ENCODE measurements at regions not wholly inside any gene's neighbourhood (a gene's known extent, or its start where the extent isn't known, plus 50 kb on each side); places are given as distances from the start of the nearest gene placed in this dataset.

DNA sequence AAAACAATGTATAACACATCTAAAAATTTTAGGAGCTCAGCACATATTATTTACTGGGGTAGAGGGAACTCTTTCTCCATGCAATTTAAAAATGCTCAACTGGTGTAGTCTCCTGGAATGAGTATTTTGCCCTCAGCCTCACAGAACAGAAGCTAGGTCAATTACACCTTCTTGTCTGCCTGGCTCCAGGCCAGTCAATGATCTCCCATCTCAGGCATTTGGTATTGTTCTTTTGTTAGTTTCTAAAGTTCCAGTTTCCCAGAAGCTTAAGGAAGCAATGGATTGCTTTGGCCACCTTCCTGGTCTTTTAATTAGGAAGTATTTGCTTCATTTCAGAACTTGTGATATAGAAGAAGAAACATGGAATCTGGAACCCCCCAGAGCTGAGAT is 360.3 kb upstream of the ASIC2 start:
- no peak for DNase-seq

DNA sequence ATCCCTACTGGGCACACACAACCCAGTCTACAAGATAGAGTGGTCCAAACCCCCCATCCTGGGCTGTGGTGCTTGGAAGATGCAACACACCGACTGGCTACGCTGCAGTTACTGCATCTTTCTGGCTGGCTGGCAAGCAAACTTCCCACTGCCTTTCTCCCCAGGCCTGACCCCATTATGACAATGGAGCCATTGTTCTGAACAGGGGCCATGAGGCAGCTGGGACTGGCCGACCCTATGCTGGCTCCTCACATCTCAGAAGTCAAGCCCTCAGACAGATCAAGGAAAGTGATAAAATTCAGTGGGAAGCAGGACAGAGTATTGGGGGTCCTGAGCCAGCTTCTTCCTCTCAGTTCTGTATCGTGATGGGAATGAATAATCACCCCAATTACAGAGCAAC is 364.1 kb upstream of the ASIC2 start:
- no peak for DNase-seq

DNA sequence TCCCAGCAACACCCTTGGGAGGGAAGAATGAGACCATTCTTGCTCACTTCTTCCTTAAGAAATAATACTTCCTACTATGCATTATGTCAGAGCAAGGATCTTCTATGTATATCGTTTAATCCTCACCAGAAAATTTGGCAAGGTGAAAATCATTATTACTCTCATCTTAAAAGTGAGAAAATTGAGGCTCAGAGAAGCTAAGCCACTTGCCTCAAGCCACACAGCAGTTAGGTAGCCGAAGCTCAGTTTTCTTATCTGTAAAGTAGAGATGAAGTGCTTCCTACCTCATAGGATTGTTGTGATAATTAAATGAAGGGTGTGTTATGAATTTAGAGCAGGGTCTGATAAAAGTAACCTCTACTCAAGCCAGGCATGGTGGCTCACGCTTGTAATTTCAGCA is 368.9 kb upstream of the ASIC2 start:
- DNase-seq: no peak

DNA sequence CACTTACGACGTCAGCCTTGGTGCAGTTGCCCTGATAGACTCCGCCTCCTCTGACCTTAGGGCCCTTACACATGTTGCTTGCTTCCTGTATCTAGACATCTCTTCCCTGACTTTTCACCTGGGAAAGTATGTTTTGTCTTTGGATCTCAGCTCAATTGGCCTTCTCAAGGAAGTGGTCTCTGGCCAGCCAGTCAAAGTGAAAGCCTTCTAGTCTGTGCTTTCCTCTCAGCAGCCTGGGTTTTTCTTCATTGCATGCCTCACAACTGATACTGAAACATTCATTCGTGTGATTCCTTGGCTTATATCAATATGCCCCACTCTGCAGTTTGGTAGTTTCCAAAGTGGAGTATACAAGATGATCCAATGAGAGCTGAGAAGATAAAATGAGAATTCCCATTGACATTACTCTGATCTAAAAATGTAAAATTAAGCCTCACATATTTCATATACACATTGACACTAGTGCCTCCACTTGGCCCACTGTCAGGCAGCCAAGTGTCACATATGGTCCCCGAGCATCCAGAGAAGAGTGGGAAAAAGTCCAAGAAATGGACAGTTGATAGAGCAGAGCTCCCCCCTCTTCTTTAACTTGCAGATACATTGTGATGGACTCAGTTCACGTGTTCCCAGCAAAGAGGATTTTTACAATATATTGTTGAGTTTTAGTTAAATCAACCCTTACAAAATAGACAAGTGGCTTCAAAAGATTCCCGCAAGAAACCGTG is 371.2 kb upstream of the ASIC2 start:
- no peak for DNase-seq

DNA sequence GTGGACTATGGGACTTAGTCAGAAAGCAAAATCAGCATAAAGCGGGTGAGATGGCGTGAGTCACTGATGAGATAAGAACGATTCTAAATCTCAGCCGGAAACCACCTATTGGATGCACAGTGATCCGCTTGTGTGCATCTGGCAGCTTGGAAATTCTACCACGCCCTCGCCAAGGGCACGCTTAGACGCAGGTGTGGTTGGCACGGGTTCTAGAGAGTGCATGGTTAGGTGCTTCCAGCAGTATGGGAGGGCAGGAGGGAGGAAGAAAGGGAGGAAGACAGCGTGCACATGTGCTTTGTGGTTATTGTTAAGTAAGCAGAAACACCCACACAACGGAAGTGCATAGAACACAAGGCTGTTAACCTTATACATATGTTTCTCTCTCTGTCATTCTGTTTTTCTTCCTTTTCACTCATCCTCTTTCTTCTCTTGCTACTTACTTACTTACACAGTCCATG is 374.0 kb upstream of the ASIC2 start:
- DNase-seq: no peak

DNA sequence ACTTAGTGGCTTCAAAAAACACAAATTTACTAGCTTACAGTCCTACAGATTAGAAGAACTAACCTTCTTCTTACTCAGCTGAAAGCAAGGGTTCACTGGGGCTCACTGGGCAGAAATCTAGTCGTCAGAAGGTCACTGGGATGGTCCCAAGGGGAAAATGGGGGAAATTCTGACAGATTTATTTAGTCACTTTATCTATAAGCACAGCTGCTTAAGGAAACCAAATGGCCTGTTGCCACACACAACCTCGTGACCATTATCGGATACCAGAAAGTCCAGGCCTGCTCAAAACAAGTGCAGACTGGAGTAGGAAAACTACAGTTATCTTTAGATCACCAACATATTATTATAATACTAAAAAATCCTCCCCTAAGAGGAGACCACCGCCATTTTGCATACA is 374.6 kb upstream of the ASIC2 start:
- no peak for DNase-seq

DNA sequence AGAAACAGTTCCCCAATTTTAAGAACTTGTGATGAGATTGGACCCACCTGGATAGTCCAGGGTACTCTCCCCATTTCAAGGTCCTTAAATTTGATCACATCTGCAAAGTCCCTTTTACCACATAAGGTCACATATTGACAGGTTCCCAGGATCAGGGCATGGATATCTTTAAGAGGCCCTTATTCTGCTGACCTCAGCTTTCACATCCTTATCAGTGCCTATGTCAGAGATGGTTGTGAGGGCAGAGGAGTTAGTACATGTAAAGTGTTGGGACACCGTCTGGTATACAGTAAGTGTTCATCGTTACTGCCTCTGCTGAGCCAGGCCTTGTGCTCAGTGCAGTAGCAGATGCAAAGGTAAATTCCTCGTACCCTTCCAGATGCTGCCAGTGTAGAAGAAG is 375.4 kb upstream of the ASIC2 start:
- DNase-seq: no peak

DNA sequence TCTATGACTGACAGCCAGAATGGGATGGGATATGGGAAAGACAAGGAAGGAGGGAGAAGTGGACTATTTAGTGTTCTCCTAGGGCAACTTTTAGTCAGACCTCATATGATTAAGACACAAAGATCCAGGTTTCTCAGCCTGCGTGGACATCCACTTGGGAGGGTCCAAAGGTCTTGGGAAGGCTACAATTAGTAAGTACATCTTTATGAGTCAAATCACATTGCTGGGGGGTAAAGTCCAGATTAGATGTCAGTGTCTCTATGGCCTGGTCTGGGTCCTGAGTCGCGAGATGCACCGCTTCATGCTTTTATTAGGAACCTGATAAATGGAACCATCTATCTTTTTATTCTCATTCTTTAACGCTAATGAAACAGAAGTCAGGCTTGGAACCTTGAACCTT is 378.4 kb upstream of the ASIC2 start:
- no peak for DNase-seq

DNA sequence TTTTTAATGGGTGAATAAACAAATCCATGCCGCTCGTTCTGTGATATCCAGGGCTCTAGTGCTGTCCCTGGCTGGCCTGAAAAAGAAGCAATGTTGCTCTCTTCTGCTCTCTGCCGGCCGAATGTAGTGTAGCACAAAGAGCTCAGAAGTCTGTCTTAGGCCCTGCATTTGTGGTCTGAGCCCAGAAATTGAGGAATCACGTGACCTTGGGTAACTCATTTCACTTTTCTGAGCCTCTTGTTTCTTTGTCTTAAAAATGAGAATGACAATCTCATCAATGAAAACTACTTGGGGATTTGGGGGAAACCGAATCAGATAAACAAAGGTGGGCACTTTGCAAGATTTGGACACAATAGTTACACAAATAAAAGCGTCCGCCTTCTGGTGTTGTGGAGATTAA is 381.6 kb upstream of the ASIC2 start:
- DNase-seq: no peak

DNA sequence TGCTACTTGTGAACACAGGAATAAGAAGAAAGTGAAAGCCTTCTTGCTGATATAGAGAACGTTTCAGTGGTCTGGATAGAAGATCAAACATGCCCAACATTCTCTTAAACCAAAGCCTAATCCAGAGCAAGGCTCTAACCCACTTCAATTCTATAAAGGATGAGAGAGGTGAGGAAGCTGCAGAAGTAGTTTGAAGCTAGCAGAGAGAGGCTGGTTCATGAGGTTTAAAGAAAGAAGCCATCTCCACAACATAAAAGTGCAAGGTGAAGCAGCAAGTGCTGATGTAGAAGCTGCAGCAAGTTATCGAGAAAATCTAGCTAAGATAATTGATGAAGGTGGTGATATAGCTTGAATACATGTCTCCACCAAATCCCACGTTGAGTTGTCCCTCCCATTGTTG is 383.3 kb upstream of the ASIC2 start:
- no peak for DNase-seq

DNA sequence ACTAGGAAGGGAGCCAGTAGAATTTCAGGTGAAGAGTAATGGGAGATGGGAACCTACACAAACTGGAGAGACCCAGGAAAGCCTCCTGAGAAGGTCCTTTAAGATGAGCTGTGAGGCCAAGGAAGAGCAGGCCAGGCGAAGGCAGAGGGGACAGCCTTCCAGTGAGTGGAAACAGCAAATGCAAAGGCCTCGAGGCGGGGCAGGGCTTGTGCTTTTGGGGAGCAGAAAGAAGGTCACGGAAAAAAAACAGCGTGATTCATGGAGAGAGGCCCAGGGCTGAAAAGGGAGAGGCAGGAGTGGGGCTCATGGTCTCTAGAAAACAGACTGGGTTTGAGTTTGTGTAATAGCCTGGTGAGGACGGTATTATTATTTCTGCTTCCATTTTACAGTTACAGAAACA is 386.5 kb upstream of the ASIC2 start:
- no peak for DNase-seq

DNA sequence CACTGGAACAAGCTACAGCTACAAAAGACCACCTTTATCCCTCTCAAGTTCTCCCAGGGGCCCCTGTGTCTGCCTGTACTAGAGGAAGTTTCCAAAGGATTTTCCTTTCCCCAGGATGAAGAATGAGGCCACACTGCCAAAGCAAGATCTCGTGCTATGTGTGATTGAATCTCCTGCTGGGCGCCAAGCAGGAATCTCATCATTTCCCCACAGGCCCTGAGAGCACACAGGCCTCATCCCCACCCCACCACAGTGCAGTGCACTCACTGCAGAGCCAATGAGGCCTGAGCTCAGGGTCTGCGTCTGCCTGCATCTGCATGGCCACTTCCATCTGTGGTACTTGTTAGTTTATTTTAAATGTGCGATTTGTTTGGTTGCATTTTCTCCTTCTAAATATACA is 387.4 kb upstream of the ASIC2 start:
- DNase-seq: no peak

DNA sequence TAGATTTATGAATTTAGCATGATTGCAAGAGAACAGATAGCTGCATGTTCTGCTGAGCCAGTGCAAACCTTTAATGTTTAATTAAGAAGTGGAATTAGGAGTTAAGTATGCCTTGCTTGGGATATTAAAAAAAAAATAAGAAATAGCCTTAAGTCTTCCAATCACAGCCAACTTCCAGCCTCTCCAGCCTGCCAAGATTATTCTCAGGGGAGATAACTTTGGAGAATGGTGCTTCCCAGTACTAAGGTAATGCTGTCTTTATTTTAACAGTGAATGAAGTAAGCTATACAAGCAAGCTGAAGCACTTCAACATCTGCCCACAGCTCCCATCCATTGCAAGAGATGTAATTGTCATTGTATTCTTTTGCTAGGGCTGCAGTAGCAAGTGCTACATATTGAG is 389.5 kb upstream of the ASIC2 start:
- DNase-seq: no peak

DNA sequence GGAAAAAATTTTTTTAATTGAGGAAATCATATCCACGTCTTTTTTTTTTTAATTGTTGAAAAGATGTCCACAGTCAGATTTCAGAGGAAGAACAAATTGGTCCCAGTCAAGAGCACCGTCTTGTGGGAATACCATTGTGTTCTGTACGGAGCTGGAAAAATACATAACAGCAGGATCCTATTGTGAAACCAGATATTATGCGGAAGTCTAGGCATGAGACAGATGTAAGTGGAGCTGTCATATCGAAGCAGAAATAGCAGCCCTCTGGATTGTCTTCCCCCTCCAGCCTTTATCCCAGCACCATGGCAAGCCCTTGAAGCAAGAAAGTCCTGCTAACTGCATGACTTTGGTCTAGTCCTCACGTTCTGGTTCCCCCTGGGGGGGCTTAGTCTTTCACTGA is 391.6 kb upstream of the ASIC2 start:
- DNase-seq: no peak

DNA sequence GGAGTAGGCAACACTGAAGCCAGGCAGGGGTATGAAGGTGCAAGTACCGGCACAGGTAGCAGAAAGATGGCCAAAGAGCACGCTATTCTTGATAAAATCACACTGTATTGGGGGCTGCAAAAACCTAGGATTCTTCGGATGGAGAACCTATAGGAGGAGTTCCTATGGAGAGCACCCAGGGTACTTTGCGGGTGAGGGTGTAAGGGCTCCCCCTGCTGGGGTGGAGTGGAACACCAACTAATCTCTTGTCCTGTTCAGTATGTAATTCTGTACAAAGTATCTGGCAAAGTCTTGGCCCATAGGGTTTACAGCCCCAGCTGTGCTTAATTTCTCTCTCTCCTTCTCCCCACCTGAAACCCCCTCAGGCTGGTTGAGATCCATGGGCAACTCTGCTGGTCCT is 393.1 kb upstream of the ASIC2 start:
- DNase-seq: no peak

DNA sequence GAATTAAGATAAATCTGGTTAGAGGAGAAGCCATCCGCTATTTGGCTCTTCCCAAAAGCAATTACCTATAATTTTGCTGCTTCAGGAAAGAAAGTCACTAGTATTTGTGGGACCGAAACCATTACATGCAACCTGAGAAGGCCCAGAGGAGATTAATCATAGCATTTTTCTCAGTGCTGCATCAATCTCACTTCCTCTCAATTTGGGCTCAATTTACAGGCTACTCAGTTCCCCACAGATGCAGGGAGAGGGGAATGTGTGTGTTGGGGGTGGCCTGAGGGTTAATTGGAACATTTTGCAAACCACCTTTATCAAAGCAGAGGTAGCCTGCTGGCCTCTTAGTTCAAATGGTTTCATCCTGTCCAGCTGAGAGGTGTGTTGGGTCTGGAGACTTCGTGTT is 394.7 kb upstream of the ASIC2 start:
- no peak for DNase-seq

DNA sequence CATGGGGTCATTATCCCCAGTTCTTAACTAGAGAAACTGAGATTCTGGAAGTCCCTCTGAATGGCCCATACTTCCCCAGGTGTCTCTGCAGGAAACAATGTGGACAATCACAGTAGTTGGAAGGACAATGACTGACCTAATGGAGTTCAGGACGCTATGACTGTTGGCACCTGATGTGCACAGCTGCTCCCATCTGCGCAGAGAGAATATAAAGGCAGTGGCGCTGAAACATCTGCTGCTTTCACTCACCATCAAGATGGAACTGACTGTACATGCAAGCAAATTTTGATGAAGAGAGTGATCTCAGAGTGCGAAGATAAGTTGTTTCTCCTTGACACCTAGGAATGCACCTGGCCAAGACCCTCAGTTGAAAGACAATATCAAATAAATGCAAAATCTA is 395.7 kb upstream of the ASIC2 start:
- no peak for DNase-seq

DNA sequence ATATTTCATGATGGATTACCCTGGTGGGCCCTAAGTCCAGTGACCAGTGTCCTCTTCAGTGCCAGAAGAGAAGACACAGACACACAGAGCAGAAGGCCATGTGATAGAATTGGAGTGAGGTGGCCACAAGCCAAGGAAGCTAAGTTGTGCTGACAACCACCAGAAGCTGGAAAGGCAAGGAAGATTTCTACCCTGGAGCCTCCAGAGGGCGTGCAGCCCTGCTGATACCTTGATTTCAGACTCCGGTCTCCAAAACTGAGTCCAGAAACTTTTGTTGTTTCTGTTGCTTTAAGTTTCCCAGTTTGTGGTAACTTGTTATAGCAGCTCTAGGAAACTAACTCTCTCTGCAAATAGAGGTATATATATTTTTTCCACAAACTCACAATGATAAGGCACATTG is 396.6 kb upstream of the ASIC2 start:
- no peak for DNase-seq

DNA sequence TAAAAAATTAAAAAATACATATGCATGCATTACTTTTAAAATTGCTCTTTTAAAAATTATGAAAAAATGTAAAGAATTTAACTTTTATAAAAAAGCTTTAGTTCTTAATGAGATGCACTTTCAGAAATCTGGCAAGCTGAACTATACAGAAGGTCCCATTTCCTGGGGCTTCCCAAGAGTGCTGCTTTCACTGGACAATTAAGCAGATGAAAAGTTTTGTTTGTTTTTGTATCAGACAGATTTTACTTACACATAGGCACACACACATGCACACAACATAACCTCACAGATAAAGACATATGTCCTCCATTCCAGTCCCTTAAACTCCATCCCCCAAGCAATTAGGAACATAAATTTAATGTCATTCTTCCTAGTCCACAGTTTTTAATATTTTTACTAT is 402.3 kb upstream of the ASIC2 start:
- DNase-seq: no peak

DNA sequence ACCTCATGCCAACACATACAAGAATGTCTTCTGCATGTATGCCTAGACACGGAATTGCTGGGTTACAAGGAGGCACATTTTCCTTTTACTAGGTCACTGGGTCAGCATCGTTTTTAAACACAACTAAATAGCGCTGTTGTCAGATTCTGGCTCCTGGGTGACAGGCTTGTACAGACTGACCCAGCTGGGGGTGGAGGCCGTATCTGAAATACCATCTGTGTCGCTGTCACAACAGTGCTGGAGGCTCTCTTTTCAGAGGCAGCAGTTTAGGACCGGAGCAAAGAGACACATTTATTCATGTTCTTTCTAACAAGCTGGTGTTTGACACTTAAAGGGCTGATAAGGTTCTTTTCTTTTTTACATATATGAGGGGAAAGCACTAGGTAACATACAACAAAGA is 403.0 kb upstream of the ASIC2 start:
- DNase-seq: no peak

DNA sequence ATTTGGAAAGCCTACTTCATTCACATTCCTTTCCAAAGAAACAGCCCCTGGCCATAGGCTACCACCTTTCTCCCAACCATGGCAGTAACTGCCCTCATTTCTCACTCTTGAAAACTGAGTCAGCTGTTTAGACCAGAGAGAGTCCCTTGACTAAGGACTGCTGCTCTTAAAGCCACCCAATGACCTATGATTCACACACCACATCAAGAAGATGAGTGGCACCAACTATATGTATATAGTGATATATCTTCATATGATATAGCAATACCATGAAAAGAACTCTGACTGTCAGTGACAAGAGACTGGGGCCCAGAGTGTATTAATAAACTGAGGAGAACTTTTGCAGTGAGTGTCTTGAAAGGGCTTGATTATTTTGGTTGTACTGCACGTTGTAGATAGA is 404.5 kb upstream of the ASIC2 start:
- DNase-seq: no peak

DNA sequence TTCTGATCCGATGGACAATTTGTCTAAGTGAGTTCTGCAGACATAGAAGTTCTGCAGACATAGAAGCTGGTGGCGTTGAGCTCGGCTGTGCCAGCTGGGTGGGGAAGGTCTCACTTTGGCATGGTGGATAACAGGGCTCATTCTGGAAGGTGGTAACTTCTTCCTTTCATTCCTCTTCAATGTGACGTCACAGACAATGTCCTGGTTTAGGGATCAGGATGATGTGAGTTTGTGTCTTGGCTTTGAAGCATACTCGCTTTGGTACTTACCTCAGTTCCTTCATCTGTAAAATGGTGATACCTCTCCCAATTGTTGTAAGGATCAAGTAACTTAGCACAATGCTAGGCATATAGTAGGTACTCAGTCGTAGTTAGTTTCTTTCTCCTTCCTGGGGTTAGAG is 408.8 kb upstream of the ASIC2 start:
- DNase-seq: no peak

DNA sequence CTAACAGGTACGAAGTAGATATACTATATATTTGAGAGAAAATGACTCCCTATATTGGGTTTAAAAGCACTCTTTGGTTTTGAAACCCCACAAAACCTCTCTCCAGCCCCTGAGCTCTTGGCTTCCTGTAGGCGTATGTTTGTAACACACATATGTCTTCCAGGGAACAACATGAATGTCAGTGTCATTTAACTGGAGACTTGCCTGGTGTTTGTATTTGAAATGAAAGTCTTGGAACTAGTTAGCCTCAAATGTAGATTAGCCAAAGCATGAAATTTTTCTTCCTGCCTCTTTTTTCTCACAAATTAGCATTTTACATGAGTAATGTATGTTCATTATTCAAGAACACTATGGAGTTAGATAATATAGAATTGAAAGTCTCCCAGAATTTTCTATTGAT is 411.8 kb upstream of the ASIC2 start:
- DNase-seq: no peak

DNA sequence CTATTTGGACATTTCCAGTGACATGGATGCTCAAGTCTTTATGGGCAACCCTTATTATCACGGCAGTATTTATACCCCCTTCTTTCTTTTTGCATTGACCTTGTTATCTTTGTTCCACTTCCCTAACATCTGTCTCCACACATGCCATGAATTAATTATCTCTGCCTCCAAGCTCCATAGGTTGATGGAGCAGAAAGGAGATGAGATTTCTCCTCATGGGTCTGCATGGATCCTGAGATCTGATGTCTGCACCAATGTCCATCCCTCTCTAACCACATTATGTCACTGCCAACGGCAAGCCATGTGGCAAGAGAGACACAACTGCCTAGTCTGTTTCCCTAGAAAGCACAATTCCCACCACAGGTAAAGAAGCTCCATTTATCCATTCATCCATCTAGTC is 416.8 kb upstream of the ASIC2 start:
- DNase-seq: no peak

DNA sequence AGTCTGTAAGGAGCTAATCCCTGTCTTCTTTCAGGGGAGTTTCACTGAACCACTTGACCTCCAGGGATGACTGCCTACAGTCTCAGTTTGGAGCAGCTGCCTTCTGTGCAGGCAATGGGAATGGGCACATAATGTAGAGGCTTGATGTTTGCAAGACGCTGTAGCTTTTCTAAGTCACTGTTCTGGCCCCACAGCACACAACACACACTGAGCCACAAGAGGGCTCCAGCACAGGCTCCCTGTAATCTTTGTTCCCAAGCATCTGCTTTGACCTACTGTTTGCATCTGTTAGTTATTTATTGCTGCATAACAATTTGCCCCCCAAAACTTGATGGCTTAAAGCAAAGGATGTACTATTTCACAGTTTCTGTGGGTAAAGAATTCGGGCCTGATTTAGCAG is 419.0 kb upstream of the ASIC2 start:
- DNase-seq: no peak

DNA sequence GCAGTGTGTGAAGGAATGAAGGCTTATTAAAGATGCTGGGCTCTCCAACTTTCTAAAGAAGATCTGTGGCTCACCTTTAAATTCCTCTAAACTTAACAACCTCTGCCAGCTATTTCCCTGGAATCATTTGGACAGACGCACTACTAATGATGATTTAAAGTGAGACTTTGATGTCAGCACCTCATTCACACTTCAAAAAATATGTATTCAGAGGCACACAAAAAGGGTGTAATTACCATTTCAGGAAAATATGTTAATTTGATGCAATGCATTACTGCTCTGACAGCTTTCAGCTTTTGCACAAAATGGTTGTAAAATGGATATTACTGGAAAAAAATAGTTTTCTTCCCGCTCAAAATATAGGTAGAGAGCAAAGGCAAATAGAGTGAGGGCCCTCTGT is 423.9 kb upstream of the ASIC2 start:
- DNase-seq: no peak

All from HCEC 1CT (cell line).